ENCODE measurements at regions not wholly inside any gene's neighbourhood (a gene's known extent, or its start where the extent isn't known, plus 50 kb on each side); places are given as distances from the start of the nearest gene placed in this dataset.

GRCh38 chr2:186327251-186327868 is 158.7 kb upstream of the ZC3H15 start:
- no peak for TF ChIP-seq EZH2phosphoT487 (IDR thresholded peaks at IDR 0.05; ENCODE audit: borderline replicate concordance)
- no peak for TF ChIP-seq CTCF (conservative IDR thresholded peaks at IDR 0.05; ENCODE audit: low read length)

Data from Loucy (cell line).